ENCODE measurements at regions not wholly inside any gene's neighbourhood (a gene's known extent, or its start where the extent isn't known, plus 50 kb on each side); places are given as distances from the start of the nearest gene placed in this dataset.

- TF ChIP-seq CHD7 (IDR thresholded peaks at IDR 0.05; ENCODE audit: insufficient replicate concordance, low read length) (no peak), CTBP2 (IDR thresholded peaks at IDR 0.05; ENCODE audit: borderline replicate concordance, insufficient read depth, insufficient read length, low read length) (no peak), ATF2 (IDR thresholded peaks at IDR 0.05; ENCODE audit: low read length) (no peak), TAF1 (IDR thresholded peaks at IDR 0.05; ENCODE audit: low read depth, low read length) (no peak), EGR1 (IDR thresholded peaks at IDR 0.05; ENCODE audit: borderline replicate concordance, low read depth, low read length) (no peak), RAD21 (IDR thresholded peaks at IDR 0.05 in 1 of 2, conservative IDR thresholded peaks at IDR 0.05 in 1 of 2; ENCODE audit: low read depth in 2 of 2, low read length in 2 of 2) (no peak), USF2 (IDR thresholded peaks at IDR 0.05; ENCODE audit: low read length) (no peak), ASH2L (IDR thresholded peaks at IDR 0.05; ENCODE audit: low read length) (no peak), HDAC6 (IDR thresholded peaks at IDR 0.05; ENCODE audit: low read depth, low read length) (no peak)
Measured at GRCh38 chr17:71825687-71826086, 295.1 kb upstream of the SOX9 start (continued).
